Kidney tubule cell (primary cell): ENCODE measurements at regions not wholly inside any gene's neighbourhood (a gene's known extent, or its start where the extent isn't known, plus 50 kb on each side); places are given as distances from the start of the nearest gene placed in this dataset.

Source experiments
- DNase-seq: peaks from one replicate; pipeline ENCODE4 v3.0.0-alpha.2; 2018; ENCODE audit warnings: low spot score

DNA sequence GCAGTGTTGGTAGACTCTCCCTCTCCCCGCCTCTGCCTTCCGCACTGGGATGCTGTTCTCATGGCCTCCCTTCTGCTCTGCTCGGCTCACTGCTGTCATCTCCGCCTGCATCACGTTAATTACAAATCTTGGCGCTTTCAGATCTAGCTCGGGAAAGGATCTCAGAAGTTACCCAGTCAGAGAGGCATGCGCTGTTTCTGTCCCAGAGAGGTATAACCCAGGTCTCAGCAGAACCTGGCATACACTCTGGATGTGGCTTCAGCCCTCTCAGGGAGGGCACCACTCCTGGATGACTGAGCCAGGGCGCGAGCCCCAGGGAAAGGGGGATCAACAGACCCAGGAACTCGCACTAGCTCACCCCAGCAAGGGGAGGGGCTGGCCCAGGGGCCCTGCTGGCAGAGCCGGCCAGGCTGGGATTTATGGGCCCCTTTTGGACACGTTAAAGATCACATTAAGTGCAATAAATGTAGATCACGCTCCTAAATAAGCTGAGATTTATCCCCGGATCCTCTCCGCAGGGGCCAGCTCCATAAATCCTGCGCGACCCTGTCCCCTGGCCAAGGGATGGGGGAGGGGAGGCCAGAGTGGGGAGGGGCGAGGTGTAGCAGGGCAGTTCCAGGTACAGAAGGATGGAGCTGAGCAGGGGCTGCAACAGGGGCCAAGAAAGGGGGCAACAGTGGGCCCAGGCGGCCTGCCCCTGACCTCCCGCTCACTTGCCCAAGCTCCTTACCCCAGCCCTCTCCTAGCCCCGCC, 101.3 kb upstream of the ZBTB40 start:
- no peak for DNase-seq

GRCh38 chr1:22350924-22351767, 100.5 kb upstream of the ZBTB40 start:
- no peak for DNase-seq

DNA sequence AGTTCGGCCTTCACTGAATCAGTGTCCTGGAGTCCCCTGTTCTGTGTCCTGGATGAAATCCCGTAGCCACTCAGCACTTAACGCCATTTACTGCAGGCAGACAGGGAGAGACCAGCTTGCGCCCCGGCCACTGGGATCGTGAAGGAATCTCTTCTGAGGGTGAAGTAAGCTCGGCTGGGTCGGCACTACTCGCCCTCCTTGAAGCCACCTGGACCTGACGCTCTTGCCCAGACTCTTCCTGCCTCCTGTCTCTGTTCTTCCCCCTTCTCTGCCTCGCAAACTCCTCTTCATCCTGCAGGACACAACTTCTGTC, 99.9 kb upstream of the ZBTB40 start:
- DNase-seq, result no peak

- no peak for DNase-seq
Observed at GRCh38 chr1:22352355-22352754, 99.3 kb upstream of the ZBTB40 start.

- no peak for DNase-seq
Observed at GRCh38 chr1:22352896-22353295, 98.8 kb upstream of the ZBTB40 start.

DNA sequence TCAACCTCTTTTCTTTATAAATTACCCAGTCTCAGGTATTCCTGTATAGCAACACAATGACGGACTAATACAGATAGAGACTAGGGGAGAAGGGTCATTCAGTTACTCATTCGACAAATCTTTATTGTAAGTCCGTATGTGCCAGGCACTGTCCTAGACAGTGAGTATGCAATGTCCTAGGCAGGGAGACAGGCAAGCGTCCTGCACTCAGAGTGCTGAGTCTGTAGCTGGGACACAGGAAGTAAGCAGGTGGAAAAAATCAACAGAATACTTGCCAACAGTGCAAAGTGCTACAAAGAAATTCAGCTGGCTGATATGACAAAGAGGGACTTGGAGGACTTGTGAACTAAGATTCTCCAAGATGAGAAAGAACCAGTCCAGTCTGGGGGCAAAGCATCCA, 92.2 kb upstream of the ZBTB40 start:
- DNase-seq, result no peak

DNA sequence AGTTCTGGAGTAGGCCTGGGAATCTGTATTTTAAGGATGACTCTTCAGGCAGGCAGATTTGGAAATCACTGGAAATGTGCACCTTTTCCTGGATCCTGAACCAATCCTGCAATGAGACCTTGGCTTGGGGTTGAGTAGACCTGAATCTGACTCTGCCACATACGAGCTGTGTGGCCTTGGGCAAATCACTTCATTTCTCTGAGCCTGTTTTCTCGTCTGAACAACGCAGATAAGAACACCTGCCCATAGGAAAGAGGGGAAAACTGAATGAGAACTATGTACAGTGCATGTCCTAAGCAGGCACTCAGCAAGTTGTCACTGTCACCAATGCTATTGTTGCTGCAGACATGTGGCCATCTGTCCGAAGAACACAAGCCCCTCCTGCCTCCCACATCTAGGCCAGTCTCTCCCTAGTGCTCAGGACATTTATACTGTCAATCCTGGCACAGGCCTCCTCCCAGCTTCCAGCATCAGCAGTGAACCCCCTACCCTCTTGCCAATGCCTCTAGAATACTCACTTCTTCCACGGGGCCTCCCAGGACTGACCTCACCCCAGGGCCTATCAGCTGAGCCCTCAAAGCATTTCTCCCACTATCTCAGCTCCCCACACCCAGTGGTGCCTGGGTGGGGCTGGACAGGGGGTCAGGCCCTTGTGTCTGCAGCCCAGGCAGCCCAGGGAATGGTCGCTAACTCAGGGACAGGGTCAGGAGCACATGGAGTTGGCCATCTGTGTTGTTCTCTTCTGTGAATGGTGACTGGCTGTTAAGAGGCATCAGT, 88.8 kb upstream of the ZBTB40 start:
- DNase-seq, result no peak

DNA sequence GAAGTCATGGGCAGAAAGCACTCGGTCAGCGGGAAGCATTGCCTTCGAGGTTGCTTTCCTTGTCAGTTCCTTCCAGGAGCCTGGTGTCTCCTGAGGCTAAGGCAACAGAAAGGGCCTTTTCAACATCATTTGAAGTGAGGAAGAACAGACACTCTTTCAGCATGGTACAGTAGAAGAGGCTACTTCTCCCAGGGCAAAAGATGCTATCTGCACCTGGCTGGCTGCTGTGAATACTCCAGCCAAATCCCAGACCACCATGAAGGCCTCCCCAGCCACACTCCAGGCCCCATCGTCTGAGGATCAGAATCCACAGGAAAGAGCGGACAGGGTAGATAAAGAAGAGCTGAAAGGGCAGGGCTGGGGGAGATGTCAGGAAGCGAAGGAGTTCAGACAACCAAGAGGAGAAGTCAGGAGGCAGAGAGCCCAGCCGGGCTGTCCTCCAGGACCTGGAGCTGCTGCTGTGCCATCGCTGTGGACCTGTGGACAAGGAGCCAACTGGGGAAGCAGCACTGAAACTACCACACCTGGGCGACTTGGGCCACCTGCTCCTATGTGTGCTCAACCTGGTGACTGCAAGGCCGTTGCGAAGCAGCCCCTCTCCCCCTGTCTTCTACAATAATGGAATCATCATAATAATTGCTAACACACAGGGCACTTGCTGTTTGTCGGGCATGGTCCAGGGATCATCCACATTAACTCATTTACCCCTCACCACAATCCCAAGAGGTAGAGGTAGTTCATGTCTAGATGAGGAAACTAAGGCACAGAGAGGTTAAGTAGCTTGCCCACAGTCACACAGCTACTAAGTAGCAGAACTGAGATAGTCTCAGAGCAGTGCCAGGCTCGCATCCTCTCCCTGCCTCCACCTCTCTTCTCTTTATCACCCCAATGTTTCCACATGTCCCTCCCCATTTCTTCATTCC, 88.0 kb upstream of the ZBTB40 start:
- DNase-seq, result no peak

GRCh38 chr1:22364326-22364650, 87.4 kb upstream of the ZBTB40 start:
- DNase-seq, result no peak

GRCh38 chr1:22364764-22365163, 86.9 kb upstream of the ZBTB40 start:
- no peak for DNase-seq

- no peak for DNase-seq
Observed at GRCh38 chr1:22365331-22366295, 86.0 kb upstream of the ZBTB40 start.

GRCh38 chr1:22366346-22366745, 85.3 kb upstream of the ZBTB40 start:
- no peak for DNase-seq

DNA sequence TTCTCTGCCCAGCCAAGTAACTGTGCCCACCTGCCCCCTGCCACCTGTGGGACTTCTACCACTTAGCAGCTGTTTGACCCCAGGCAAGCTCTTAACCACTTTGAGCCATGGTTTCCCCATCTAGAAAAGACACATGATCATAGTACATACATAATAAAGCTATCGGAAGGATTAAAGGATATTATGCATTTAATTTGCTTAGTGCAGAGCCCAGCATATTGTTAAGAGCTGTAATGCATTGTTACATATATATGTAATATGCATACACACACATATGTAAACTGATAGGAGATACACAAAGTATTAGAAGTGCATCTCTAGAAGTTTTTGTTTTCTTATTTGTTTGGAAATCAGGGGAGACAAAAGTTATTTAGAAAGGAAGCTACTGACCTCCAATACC, 83.5 kb upstream of the ZBTB40 start:
- no peak for DNase-seq

DNA sequence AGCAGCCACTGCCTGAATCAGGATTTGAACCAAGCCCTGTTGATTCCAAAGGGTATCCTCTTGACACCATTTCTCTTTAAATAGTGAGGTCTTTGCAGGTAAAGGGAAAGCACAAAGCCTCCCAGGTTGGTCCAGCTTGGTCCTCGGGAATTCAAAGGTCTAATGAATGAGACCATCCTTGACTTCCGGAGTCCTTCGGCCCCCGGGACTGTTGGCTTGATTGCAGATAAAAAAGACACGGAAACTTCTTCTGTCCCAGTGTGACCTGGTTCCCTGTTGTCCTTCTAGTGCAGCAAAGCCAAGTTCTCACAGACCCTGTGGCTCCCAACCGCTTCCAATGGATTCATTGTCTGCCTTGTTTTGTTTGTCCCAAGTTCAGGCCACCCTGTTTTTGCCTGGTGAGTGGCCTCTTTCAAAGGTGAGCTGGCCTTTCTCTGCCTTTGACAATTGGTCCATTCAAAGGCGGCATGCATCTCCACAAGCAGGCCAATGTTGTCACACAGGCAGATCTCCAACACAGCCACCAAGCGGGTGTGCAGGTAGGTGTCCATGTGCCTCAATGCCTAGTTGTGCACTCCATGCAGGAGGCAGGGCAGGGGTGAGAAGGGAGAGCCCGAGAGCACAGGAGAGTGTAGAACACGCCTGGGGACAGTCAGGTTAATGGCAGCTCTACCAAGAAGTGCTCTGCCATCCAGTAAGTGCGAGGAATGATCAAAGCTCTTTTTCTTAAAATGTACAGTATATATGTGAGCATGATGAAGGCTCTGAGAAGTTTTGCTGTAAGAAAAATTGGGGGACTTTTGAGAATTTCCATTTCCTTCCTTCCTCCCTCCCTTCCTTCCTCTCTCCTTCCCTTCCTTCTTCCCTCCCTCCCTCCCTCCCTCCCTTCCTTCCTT, 82.1 kb upstream of the ZBTB40 start:
- DNase-seq, result no peak

DNA sequence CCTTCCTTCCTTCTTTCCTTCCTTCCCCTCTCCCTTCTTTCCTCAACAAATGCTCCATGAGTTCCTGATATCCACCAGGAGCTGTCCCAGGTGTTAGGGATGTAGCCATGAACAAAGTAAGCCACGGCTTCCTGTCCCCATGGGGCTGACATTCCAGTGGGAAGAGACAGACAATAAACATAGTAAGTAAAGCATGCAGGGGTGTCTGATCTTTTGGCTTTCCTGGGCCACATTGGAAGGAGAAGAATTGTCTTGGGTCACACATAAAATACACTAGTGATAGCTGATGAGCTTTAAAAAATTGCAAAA, 81.5 kb upstream of the ZBTB40 start:
- no peak for DNase-seq

GRCh38 chr1:22371408-22371807, 80.2 kb upstream of the ZBTB40 start:
- DNase-seq, result no peak

- DNase-seq, result no peak
Observed at GRCh38 chr1:22373252-22373651, 78.4 kb upstream of the ZBTB40 start.

DNA sequence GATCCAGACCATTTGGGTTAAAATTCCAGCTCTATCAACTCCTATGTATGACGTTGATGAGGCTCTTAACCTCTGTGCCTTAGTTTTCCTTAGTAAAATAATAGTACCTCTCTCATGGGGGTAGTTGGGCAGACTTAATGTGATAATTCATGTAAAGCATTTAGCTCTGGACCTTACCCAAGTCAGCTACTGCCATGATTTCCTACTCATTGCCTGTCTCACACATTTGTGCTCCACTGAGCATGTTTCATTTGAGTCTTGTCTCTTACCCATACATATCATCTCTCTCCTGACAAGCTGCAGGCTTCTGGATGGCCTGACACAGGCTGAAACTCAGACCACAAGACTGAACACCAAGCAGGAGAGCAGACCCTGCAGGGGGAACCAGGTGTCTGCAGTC, 77.7 kb upstream of the ZBTB40 start:
- no peak for DNase-seq

DNA sequence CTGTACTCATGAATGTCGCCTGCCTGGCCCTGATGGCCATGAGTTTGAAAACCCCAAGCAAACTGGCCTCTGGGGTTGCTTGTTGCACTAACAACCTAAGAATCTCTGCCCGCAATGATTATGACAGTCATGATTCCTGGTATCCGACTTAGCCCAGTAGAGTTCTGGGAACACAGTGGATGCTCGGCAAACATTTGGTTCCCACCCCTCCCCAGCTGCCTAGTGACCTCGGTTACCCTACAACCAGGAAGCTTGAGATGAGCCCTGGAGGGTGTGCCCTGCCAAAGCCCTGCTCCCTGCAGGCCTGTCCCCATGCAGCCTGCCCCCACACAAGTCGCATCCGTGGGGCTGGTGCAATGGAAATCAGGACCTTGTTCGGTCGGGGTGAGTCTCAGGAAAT, 76.0 kb upstream of the ZBTB40 start:
- no peak for DNase-seq

GRCh38 chr1:22376001-22376400, 75.7 kb upstream of the ZBTB40 start:
- DNase-seq, result no peak
